IMR-90 (cell line): ENCODE measurements at regions not wholly inside any gene's neighbourhood (a gene's known extent, or its start where the extent isn't known, plus 50 kb on each side); places are given as distances from the start of the nearest gene placed in this dataset.

ENCODE experiments used
- ATAC-seq: fragments of 200-7000 bp; cut with Tn5 transposase; 2 replicates; pipeline ENCODE4 v1.9.1; 2020; ENCODE audit warnings: low read depth, mild to moderate bottlenecking, moderate library complexity
- BruUV-seq: library from RNA; stranded (reverse); fragments of 400-500 nt; replicated peaks from 2 replicates; lab custom pipeline; 2021; lab: Mats Ljungman, UMichigan
- CTCF ChIA-PET: fragments of 300-600 bp; formaldehyde crosslinking; extraction: SDS; loops from one replicate; lab custom pipeline; 2021; ENCODE audit warnings: antibody characterized with exemption; lab: Yijun Ruan, JAX
- POLR2A ChIA-PET: fragments of 300-600 bp; sonication (Branson Sonifier 250); formaldehyde crosslinking; loops from one replicate; lab custom pipeline; 2022; ENCODE audit warnings: antibody characterized with exemption; ENCODE audit not compliant: unreplicated experiment; lab: Charles Lee
- DNase-seq: peaks from one replicate; pipeline ENCODE4 v3.0.0; 2013
- H2AFZ ChIP-seq: replicated peaks from 2 replicates; pipeline ENCODE3; 2013; ENCODE audit warnings: low read length, mild to moderate bottlenecking; ENCODE audit not compliant: poor library complexity
- H2AK5ac ChIP-seq: 2 replicates; pipeline ENCODE4 v1.6.1; 2013; ENCODE audit warnings: low read depth, low read length, inconsistent platforms
- H2AK9ac ChIP-seq: replicated peaks from 2 replicates; pipeline ENCODE3; 2013; ENCODE audit warnings: mild to moderate bottlenecking, low read depth, low read length, moderate library complexity; ENCODE audit not compliant: poor library complexity
- H2BK120ac ChIP-seq: 2 replicates; pipeline ENCODE4 v1.6.1; 2013; ENCODE audit warnings: low read depth, low read length, inconsistent platforms
- H2BK15ac ChIP-seq: 3 replicates; pipeline ENCODE4 v1.6.1; 2013; ENCODE audit warnings: low read depth, low read length, inconsistent platforms
- H2BK20ac ChIP-seq: 2 replicates; pipeline ENCODE4 v1.6.1; 2013; ENCODE audit warnings: low read depth, mild to moderate bottlenecking, inconsistent platforms, low read length, moderate library complexity
- H2BK5ac ChIP-seq: 2 replicates; pipeline ENCODE4 v1.6.1; 2013; ENCODE audit warnings: mild to moderate bottlenecking, low read depth, low read length, inconsistent platforms; ENCODE audit not compliant: poor library complexity, severe bottlenecking
- H3K14ac ChIP-seq: replicated peaks from 2 replicates; pipeline ENCODE4 v1.6.1; 2013; ENCODE audit warnings: low read depth, low read length, inconsistent platforms
- H3K18ac ChIP-seq: 2 replicates; pipeline ENCODE4 v1.6.1; 2013; ENCODE audit warnings: low read depth, low read length, control low read depth
- H3K23ac ChIP-seq: 2 replicates; pipeline ENCODE4 v1.6.1; 2013; ENCODE audit warnings: low read depth, low read length, inconsistent platforms
- H3K27ac ChIP-seq: 2 replicates; pipeline ENCODE4 v1.5.1; 2013; ENCODE audit warnings: mild to moderate bottlenecking, control low read depth, low read length; ENCODE audit not compliant: insufficient read depth
- H3K27me3 ChIP-seq: 2 replicates; pipeline ENCODE4 v1.6.1; 2013; ENCODE audit warnings: low read length; ENCODE audit not compliant: control insufficient read depth, insufficient read depth
- H3K36me3 ChIP-seq: 2 replicates; pipeline ENCODE4 v1.6.1; 2013; ENCODE audit warnings: low read length, mixed read lengths; ENCODE audit not compliant: control insufficient read depth, insufficient read depth
- H3K4ac ChIP-seq: 2 replicates; pipeline ENCODE4 v1.6.1; 2013; ENCODE audit warnings: low read depth, low read length, inconsistent platforms
- H3K4me1 ChIP-seq: 2 replicates; pipeline ENCODE4 v1.6.1; 2013; ENCODE audit warnings: low read length, mixed read lengths; ENCODE audit not compliant: control insufficient read depth, insufficient read depth
- H3K4me2 ChIP-seq: 2 replicates; pipeline ENCODE4 v1.6.1; 2013; ENCODE audit warnings: low read depth, mild to moderate bottlenecking, control low read depth, low read length, moderate library complexity
- H3K4me3 ChIP-seq: 2 replicates; pipeline ENCODE4 v1.5.1; 2013; ENCODE audit warnings: low read depth, mild to moderate bottlenecking, control low read depth, low read length, moderate library complexity; ENCODE audit not compliant: insufficient read depth
- H3K56ac ChIP-seq: 2 replicates; pipeline ENCODE4 v1.6.1; 2013; ENCODE audit warnings: low read length, inconsistent platforms; ENCODE audit not compliant: insufficient read depth; ENCODE audit errors: extremely low read depth
- H3K79me1 ChIP-seq, 2 experiments: 2 replicates each; pipeline ENCODE4 v1.6.1; 2013; ENCODE audit warnings: low read length in 2 of 2, inconsistent platforms in 1 of 2, low read depth in 1 of 2
- H3K9ac ChIP-seq: 2 replicates; pipeline ENCODE4 v1.6.1; 2013; ENCODE audit warnings: low read depth, low read length, control low read depth
- H3K9me1 ChIP-seq: 2 replicates; pipeline ENCODE4 v1.6.1; 2013; ENCODE audit warnings: low read length, inconsistent platforms; ENCODE audit not compliant: insufficient read depth
- H3K9me3 ChIP-seq: 2 replicates; pipeline ENCODE4 v1.6.1; 2013; ENCODE audit warnings: low read length; ENCODE audit not compliant: control insufficient read depth, insufficient read depth
- H4K20me1 ChIP-seq: 2 replicates; pipeline ENCODE4 v1.6.1; 2013; ENCODE audit warnings: low read length, inconsistent platforms; ENCODE audit not compliant: insufficient read depth
- H4K5ac ChIP-seq: 2 replicates; pipeline ENCODE4 v1.6.1; 2013; ENCODE audit warnings: mild to moderate bottlenecking, low read depth, low read length, control low read depth
- H4K8ac ChIP-seq, 2 experiments: 2 replicates each; pipeline ENCODE4 v1.6.1; 2013; ENCODE audit warnings: low read depth in 2 of 2, low read length in 2 of 2, control low read depth in 1 of 2, inconsistent platforms in 1 of 2
- H4K91ac ChIP-seq: 2 replicates; pipeline ENCODE4 v1.6.1; 2013; ENCODE audit warnings: low read depth, low read length, inconsistent platforms; ENCODE audit not compliant: insufficient read depth
- BHLHE40 ChIP-seq: fragments of 150-350 bp; IDR thresholded peaks from 2 replicates; pipeline ENCODE4 v1.6.1; 2016; ENCODE audit warnings: mild to moderate bottlenecking, low read depth, low read length
- CEBPB ChIP-seq: IDR thresholded peaks from 2 replicates; pipeline ENCODE4 v1.6.1; 2012; ENCODE audit warnings: low read depth, low read length, improper control_type of control experiment
- CHD1 ChIP-seq: IDR thresholded peaks from 2 replicates; pipeline ENCODE4 v1.6.1; 2012; ENCODE audit warnings: low read depth, low read length, improper control_type of control experiment
- CTCF ChIP-seq: conservative IDR thresholded peaks from 2 replicates; pipeline ENCODE4 v1.5.1; 2012; ENCODE audit warnings: mild to moderate bottlenecking, low read depth, low read length, improper control_type of control experiment
- FOS ChIP-seq: fragments of 150-350 bp; IDR thresholded peaks from 2 replicates; pipeline ENCODE4 v1.6.1; 2016; ENCODE audit warnings: low read depth, low read length
- MAZ ChIP-seq: IDR thresholded peaks from 2 replicates; pipeline ENCODE4 v1.6.1; 2012; ENCODE audit warnings: low read depth, mild to moderate bottlenecking, low read length, improper control_type of control experiment, moderate library complexity, borderline replicate concordance
- MXI1 ChIP-seq: IDR thresholded peaks from 2 replicates; pipeline ENCODE4 v1.6.1; 2012; ENCODE audit warnings: low read depth, mild to moderate bottlenecking, low read length, moderate library complexity, borderline replicate concordance
- NFE2L2 ChIP-seq: fragments of 150-350 bp; IDR thresholded peaks from 2 replicates; pipeline ENCODE4 v1.6.1; 2016; ENCODE audit warnings: low read depth, mild to moderate bottlenecking, low read length
- POLR2A ChIP-seq: IDR thresholded peaks from 2 replicates; pipeline ENCODE4 v1.6.1; 2012; ENCODE audit warnings: mild to moderate bottlenecking, low read depth, low read length
- RAD21 ChIP-seq: IDR thresholded peaks from 2 replicates; pipeline ENCODE4 v1.6.1; 2012; ENCODE audit warnings: low read length, improper control_type of control experiment
- RFX5 ChIP-seq: IDR thresholded peaks from 2 replicates; pipeline ENCODE4 v1.8.0; 2012; ENCODE audit warnings: low read depth, mild to moderate bottlenecking, low read length, moderate library complexity
- SMC3 ChIP-seq: fragments of 150-350 bp; IDR thresholded peaks from 2 replicates; pipeline ENCODE4 v1.6.1; 2016; ENCODE audit warnings: low read depth, mild to moderate bottlenecking, antibody characterized with exemption, low read length, moderate library complexity
- USF2 ChIP-seq: fragments of 150-350 bp; IDR thresholded peaks from 2 replicates; pipeline ENCODE4 v1.6.1; 2017; ENCODE audit warnings: mild to moderate bottlenecking, antibody characterized with exemption, low read length, low read depth
- WGBS, 2 experiments: methylation state at CpG; one replicate each; pipeline versions ENCODE4 v1.1.5 to v1.1.7; 2013; ENCODE audit warnings: missing lambda C conversion rate in 2 of 2; ENCODE audit not compliant: insufficient read length in 1 of 2; ENCODE audit errors: extremely low coverage in 2 of 2; 5-methylcytosine and 5-hydroxymethylcytosine counted together
- dilution Hi-C: fragments of 300-500 bp; cut with HindIII; formaldehyde crosslinking; loops from one replicate; pipeline ENCODE4 v1.14.3; 2018; ENCODE audit warnings: low sequenced_read_pairs; ENCODE audit not compliant: unreplicated experiment
- in situ Hi-C: fragments of 300-500 bp; cut with MboI; formaldehyde crosslinking; loops from 3 replicates; pipeline ENCODE4 v1.14.3; 2019; ENCODE audit warnings: low sequenced_read_pairs, inconsistent platforms, mixed read lengths
- intact Hi-C: fragments of 100-400 bp; cut with micrococcal nuclease; formaldehyde crosslinking; loops from 2 replicates; pipeline ENCODE4 v1.10.0; 2022

- Histone ChIP-seq H3K36me3 (no peaks in the 10 kb centered on the region), H3K4me3 (no peak overlapping the region), H3K27me3 (no peaks in the 10 kb centered on the region), H3K9me3 (peaks cover 2% of the 10 kb centered on the region; the same call in 1 of the 2 replicates), H4K5ac (no peak overlapping the region), H2AFZ (no peak overlapping the region), H2AK9ac (no peak overlapping the region), H3K14ac (no peak overlapping the region), H3K4ac (no peak overlapping the region), H2BK20ac (no peak overlapping the region), H3K9me1 (no peaks in the 10 kb centered on the region), H2BK5ac (no peak overlapping the region), H4K8ac (no peak overlapping the region), H3K79me1 (no peaks in the 10 kb centered on the region), H3K9ac (no peak overlapping the region), H2BK120ac (no peak overlapping the region), H3K27ac (no peak overlapping the region), H3K56ac (no peak overlapping the region), H3K4me1 (no peaks in the 10 kb centered on the region; the same call in 1 of the 2 replicates), H4K91ac (no peak overlapping the region), H4K20me1 (no peaks in the 10 kb centered on the region), H2BK15ac (no peak overlapping the region), H3K23ac (no peak overlapping the region), H3K4me2 (no peak overlapping the region), H2AK5ac (no peak overlapping the region), H3K18ac (no peak overlapping the region)
- dilution Hi-C loops (no loop called here), in situ Hi-C loops (no loop called here), intact Hi-C loops (no loop called here)
- no CpG with 5 or more reads among the region's 1 CpG for WGBS, 2 experiments
- no TSS peak for BruUV-seq
- CTCF ChIA-PET: interaction anchor here (0.6 kb wide), 1 partner anchor 62 kb away, joined by 3 read pairs; no protein-coding TSS in a partner anchor
- ATAC-seq (peak; percentile 46), DNase-seq (peak; percentile 27)
- no peak for TF ChIP-seq RFX5
- TF ChIP-seq MAZ: no peak
- TF ChIP-seq SMC3: no peak
- no peak for TF ChIP-seq NFE2L2
- TF ChIP-seq MXI1: no peak
- no peak for TF ChIP-seq CEBPB
- no peak for TF ChIP-seq CHD1
- no peak for TF ChIP-seq FOS
- no peak for TF ChIP-seq CTCF
- TF ChIP-seq RAD21: no peak
- no peak for TF ChIP-seq POLR2A
- TF ChIP-seq BHLHE40: no peak
- no peak for TF ChIP-seq USF2
- POLR2A ChIA-PET: no interaction called here
Measured at GRCh38 chr1:219000631-219001030, 173.0 kb upstream of the LYPLAL1 start.
